ENCODE measurements at regions not wholly inside any gene's neighbourhood (a gene's known extent, or its start where the extent isn't known, plus 50 kb on each side); places are given as distances from the start of the nearest gene placed in this dataset.

- Histone ChIP-seq H3K36me3 (no peaks in the 10 kb centered on the region), H3K9me3 (no peaks in the 10 kb centered on the region), H3K4me3 (no peak overlapping the region), H3K27ac (no peak overlapping the region), H3K27me3 (no peaks in the 10 kb centered on the region), H3K4me1 (no peaks in the 10 kb centered on the region)
- intact Hi-C loops (cut with DNase I; ENCODE audit: low total_unique reads), result no loop called here
- no peak for TF ChIP-seq CTCF (IDR thresholded peaks at IDR 0.05)
- no peak for DNase-seq
These were observed 967.2 kb downstream of the RPA4 start for GRCh38 chrX:97850911-97851310.

- Histone ChIP-seq H3K4me3 (no peak overlapping the region), H3K9me3 (no peaks in the 10 kb centered on the region), H3K27ac (no peak overlapping the region), H3K36me3 (no peaks in the 10 kb centered on the region), H3K27me3 (no peaks in the 10 kb centered on the region), H3K4me1 (no peaks in the 10 kb centered on the region)
- intact Hi-C loops (cut with DNase I; ENCODE audit: low total_unique reads), result no loop called here
- no peak for TF ChIP-seq CTCF (IDR thresholded peaks at IDR 0.05)
- no peak for DNase-seq
These were observed 970.4 kb downstream of the RPA4 start for GRCh38 chrX:97854086-97854485.

- intact Hi-C loops (cut with DNase I; ENCODE audit: low total_unique reads), result no loop called here
- H3K4me1 ChIP-seq, result no peaks in the 10 kb centered on the region
- H3K27ac ChIP-seq, result no peak overlapping the region
These were observed 974.9 kb downstream of the RPA4 start for GRCh38 chrX:97858592-97858991.

GRCh38 chrX:97860226-97860625 lies 976.5 kb downstream of the RPA4 start:
- Histone ChIP-seq H3K4me3 (no peak overlapping the region), H3K36me3 (no peaks in the 10 kb centered on the region), H3K9me3 (no peaks in the 10 kb centered on the region), H3K27ac (no peak overlapping the region), H3K4me1 (no peaks in the 10 kb centered on the region), H3K27me3 (no peaks in the 10 kb centered on the region)
- intact Hi-C loops (cut with DNase I; ENCODE audit: low total_unique reads), result no loop called here
- DNase-seq, result no peak
- no peak for TF ChIP-seq CTCF (IDR thresholded peaks at IDR 0.05)

More at GRCh38 chrX:97858592-97858991, 974.9 kb downstream of the RPA4 start:
- Histone ChIP-seq H3K4me3 (no peak overlapping the region), H3K27me3 (no peaks in the 10 kb centered on the region), H3K36me3 (no peaks in the 10 kb centered on the region), H3K9me3 (no peaks in the 10 kb centered on the region)
- no peak for TF ChIP-seq CTCF (IDR thresholded peaks at IDR 0.05)
- DNase-seq, result no peak

GRCh38 chrX:97863261-97863660 lies 979.6 kb downstream of the RPA4 start:
- intact Hi-C loops (cut with DNase I; ENCODE audit: low total_unique reads), result no loop called here
- no peak for TF ChIP-seq CTCF (IDR thresholded peaks at IDR 0.05)
- no peak overlapping the region for H3K4me3 ChIP-seq
- no peak overlapping the region for H3K27ac ChIP-seq
- H3K9me3 ChIP-seq, result no peaks in the 10 kb centered on the region
- H3K4me1 ChIP-seq, result no peaks in the 10 kb centered on the region
- DNase-seq, result no peak
- H3K27me3 ChIP-seq, result no peaks in the 10 kb centered on the region
- no peaks in the 10 kb centered on the region for H3K36me3 ChIP-seq

- Histone ChIP-seq H3K4me1 (no peaks in the 10 kb centered on the region), H3K27me3 (no peaks in the 10 kb centered on the region), H3K9me3 (no peaks in the 10 kb centered on the region), H3K4me3 (no peak overlapping the region), H3K36me3 (no peaks in the 10 kb centered on the region), H3K27ac (no peak overlapping the region)
- no peak for TF ChIP-seq CTCF (IDR thresholded peaks at IDR 0.05)
- intact Hi-C loops (cut with DNase I; ENCODE audit: low total_unique reads), result no loop called here
- DNase-seq, result no peak
These were observed 983.6 kb downstream of the RPA4 start for GRCh38 chrX:97867266-97867665.

Measured in tibial artery (tissue), 4 donors.